Activated T-helper 1 cell treated with anti-CD3 and anti-CD28 coated beads, Interleukin-12 subunit alpha, Interleukin-12 subunit beta, Interleukin-2, Interleukin-4 antibody, amounts not matched to agents 30 ng/mL and 10 ng/mL and 1 ng/mL, durations not matched to agents 14 hours and 24 hours and 36 hours (primary cell): ENCODE measurements at regions not wholly inside any gene's neighbourhood (a gene's known extent, or its start where the extent isn't known, plus 50 kb on each side); places are given as distances from the start of the nearest gene placed in this dataset.
"Not testable (repeated sequence)": the region's sequence is repeated elsewhere in the genome, so short reads cannot be mapped to it uniquely, and the experiment has no call there.

Experiments used
- DNase-seq: peaks from one replicate; pipeline ENCODE4 v3.0.0; 2021; ENCODE audit warnings: low spot score
- H3K27ac Mint-ChIP-seq: one replicate; pipeline ENCODE4 v1.8.0; 2021; ENCODE audit warnings: mild to moderate bottlenecking, mixed read lengths
- H3K27me3 Mint-ChIP-seq: one replicate; pipeline ENCODE4 v1.8.0; 2022; ENCODE audit warnings: mild to moderate bottlenecking, moderate library complexity, mixed read lengths; ENCODE audit not compliant: insufficient read depth
- H3K36me3 Mint-ChIP-seq: one replicate; pipeline ENCODE4 v1.8.0; 2021; ENCODE audit warnings: low read depth, mixed read lengths
- H3K4me1 Mint-ChIP-seq: one replicate; pipeline ENCODE4 v1.8.0; 2021; ENCODE audit warnings: low read depth, mixed read lengths
- H3K4me3 Mint-ChIP-seq: one replicate; pipeline ENCODE4 v1.8.0; 2021; ENCODE audit warnings: mild to moderate bottlenecking, moderate library complexity, mixed read lengths
- H3K9me3 Mint-ChIP-seq: one replicate; pipeline ENCODE4 v1.8.0; 2021; ENCODE audit warnings: mixed read lengths
- intact Hi-C: fragments of 100-400 bp; cut with micrococcal nuclease; formaldehyde crosslinking; loops from one replicate; pipeline ENCODE4 v1.15.1; 2024

GRCh38 chr10:21368728-21369425, 156.6 kb downstream of the SKIDA1 start:
- no peaks in the 10 kb centered on the region for H3K36me3 Mint-ChIP-seq
- H3K27me3 Mint-ChIP-seq, result no peaks in the 10 kb centered on the region
- no peak for DNase-seq
- no peak overlapping the region for H3K4me3 Mint-ChIP-seq
- no peak overlapping the region for H3K27ac Mint-ChIP-seq
- peaks cover 5% of the 10 kb centered on the region for H3K4me1 Mint-ChIP-seq
- no peaks in the 10 kb centered on the region for H3K9me3 Mint-ChIP-seq
- intact Hi-C loops, result no loop called here

DNA sequence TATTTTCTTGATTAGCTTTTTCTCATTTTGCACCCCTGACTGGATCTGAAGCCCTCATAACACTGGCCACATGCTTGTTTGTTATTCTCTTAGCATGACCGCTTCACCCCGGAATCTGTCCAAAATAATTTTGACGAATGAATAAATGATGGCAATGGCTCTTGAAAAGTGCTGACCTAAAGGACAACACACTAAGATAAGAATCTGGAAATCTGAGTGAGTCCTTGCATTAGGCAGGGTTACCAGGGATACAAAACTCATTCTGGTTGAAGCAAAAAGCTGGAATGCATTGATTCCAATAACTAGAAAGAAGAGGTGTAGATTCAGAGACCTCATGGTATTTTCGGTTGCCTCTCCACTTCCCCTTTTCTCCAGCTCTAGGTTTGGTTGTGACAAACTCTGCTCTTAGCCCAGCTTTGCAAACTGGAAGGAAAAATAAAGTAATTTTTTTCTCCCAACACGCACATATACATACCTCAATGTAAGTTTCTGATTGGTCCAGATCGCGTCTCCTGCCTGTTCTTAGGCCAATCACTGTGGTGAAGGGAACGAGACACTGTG, 157.4 kb downstream of the SKIDA1 start:
- DNase-seq, result no peak
- Mint-ChIP-seq H3K4me3 (no peak overlapping the region), H3K36me3 (no peaks in the 10 kb centered on the region), H3K27ac (no peak overlapping the region), H3K27me3 (no peaks in the 10 kb centered on the region), H3K4me1 (peaks cover 3% of the 10 kb centered on the region), H3K9me3 (no peaks in the 10 kb centered on the region)
- intact Hi-C loops, result no loop called here

- H3K27ac Mint-ChIP-seq, DNase-seq, H3K4me1 Mint-ChIP-seq, H3K9me3 Mint-ChIP-seq, H3K4me3 Mint-ChIP-seq, H3K27me3 Mint-ChIP-seq, H3K36me3 Mint-ChIP-seq, intact Hi-C loops: not testable (repeated sequence)
Observed at GRCh38 chr10:21366108-21366507, 159.4 kb downstream of the SKIDA1 start.

- Mint-ChIP-seq H3K27ac (no peak overlapping the region), H3K4me1 (no peaks in the 10 kb centered on the region), H3K9me3 (no peaks in the 10 kb centered on the region), H3K27me3 (no peaks in the 10 kb centered on the region), H3K36me3 (no peaks in the 10 kb centered on the region), H3K4me3 (no peak overlapping the region)
- intact Hi-C loops, result no loop called here
- no peak for DNase-seq
Observed at GRCh38 chr10:21364196-21365114, 161.0 kb downstream of the SKIDA1 start.

DNA sequence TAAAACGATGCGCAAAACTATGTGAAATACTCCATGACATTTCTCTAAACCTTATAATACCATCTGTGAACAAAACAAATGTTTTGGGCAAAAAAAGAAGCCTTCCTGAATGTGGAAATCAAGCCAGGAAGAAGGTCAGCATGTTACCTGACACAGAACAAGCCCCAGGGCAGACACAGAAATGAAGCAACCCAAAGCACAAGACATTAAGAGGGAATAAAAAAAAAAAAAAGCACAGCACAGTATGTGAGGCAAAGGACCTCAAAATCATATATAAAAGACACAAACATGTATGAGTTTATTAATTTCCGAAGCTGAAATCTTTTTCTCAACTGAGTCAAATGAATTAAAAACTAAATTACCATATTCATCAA, 161.8 kb downstream of the SKIDA1 start:
- Mint-ChIP-seq H3K27ac (no peak overlapping the region), H3K4me1 (no peaks in the 10 kb centered on the region), H3K27me3 (no peaks in the 10 kb centered on the region), H3K9me3 (no peaks in the 10 kb centered on the region), H3K4me3 (no peak overlapping the region), H3K36me3 (no peaks in the 10 kb centered on the region)
- DNase-seq, result no peak
- intact Hi-C loops, result no loop called here

DNA sequence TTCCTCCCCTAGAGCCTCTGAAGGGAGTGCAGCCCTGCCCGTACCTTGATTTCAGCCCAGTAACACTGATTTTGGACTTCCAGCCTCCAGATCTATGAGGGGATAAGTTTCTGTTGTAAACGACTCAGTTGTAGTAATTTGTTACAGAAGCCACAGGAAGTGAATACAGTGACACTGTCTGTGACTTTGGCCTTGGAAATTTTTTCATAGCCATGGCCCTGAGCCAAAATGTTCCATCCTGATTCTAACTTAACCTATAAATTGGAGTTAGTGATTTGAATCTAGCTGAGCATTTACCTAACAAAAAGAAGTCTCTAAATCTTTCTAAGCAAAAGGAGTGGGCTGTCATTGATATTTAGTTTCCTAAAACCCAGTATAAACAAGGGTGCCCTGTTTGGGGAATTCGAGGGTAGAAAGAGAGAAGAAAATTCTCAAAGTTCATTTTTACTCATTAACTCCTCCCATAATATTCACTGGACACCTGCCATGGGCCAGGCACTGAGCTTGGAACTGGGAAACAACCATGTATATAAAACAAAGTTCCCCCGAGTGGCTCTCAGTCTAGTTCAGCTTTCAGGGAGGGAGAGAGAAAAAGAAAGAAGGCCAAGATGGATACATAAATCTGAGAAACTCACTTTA, 162.3 kb downstream of the SKIDA1 start:
- H3K27ac Mint-ChIP-seq, result no peak overlapping the region
- H3K4me3 Mint-ChIP-seq, result no peak overlapping the region
- H3K4me1 Mint-ChIP-seq, result no peaks in the 10 kb centered on the region
- H3K9me3 Mint-ChIP-seq, result no peaks in the 10 kb centered on the region
- intact Hi-C loops, result no loop called here
- H3K27me3 Mint-ChIP-seq, result no peaks in the 10 kb centered on the region
- DNase-seq, result no peak
- H3K36me3 Mint-ChIP-seq, result no peaks in the 10 kb centered on the region

DNA sequence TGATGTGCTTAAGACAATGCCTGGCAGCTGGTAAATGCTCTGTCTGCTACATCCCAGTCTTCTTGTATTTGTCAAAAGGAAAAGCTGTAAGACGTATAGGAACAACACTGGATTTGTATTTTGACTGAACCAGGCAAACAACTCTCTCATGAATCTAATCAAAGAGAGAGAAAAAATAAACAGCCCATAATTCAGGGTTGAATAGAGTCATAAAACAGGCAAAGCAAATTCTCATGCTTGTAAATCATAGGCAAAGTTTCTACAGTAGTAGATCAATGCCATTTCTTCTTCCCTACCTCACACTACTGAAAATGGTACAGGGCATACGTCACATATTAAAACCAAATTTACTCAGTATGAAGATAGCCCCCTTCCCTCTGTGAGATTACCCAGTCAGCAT, 166.3 kb downstream of the SKIDA1 start:
- intact Hi-C loops, result no loop called here
- Mint-ChIP-seq H3K27me3 (no peaks in the 10 kb centered on the region), H3K4me1 (no peaks in the 10 kb centered on the region), H3K9me3 (no peaks in the 10 kb centered on the region), H3K27ac (no peak overlapping the region), H3K36me3 (no peaks in the 10 kb centered on the region), H3K4me3 (no peak overlapping the region)
- no peak for DNase-seq

DNA sequence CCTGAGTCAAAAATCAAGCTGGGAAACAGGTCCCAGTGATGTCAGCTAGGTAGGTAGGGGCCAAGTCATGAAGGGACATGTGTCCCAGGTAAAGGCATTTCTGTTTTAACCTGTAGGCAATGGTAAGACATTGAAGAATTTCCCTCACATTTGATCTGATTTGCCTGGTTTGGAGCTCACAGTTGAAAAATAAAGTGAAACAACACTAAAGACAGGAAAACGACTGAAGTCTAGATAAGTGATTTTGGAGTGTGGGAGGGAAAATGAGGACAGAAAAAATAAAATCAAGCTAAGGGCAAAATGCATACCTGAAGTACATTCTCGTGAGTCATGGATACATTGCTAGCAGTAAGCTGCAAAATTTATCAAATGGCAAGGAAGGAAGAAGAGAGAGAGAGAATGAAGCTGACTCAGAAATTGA, 169.9 kb downstream of the SKIDA1 start:
- H3K9me3 Mint-ChIP-seq, result no peaks in the 10 kb centered on the region
- H3K4me1 Mint-ChIP-seq, result no peaks in the 10 kb centered on the region
- intact Hi-C loops, result no loop called here
- no peak overlapping the region for H3K27ac Mint-ChIP-seq
- H3K36me3 Mint-ChIP-seq, result no peaks in the 10 kb centered on the region
- H3K4me3 Mint-ChIP-seq, result no peak overlapping the region
- no peaks in the 10 kb centered on the region for H3K27me3 Mint-ChIP-seq
- DNase-seq, result no peak

GRCh38 chr10:21352886-21353285, 172.6 kb downstream of the SKIDA1 start:
- no peaks in the 10 kb centered on the region for H3K9me3 Mint-ChIP-seq
- no peak overlapping the region for H3K27ac Mint-ChIP-seq
- intact Hi-C loops, result no loop called here
- no peaks in the 10 kb centered on the region for H3K36me3 Mint-ChIP-seq
- no peaks in the 10 kb centered on the region for H3K4me1 Mint-ChIP-seq
- H3K4me3 Mint-ChIP-seq, result no peak overlapping the region
- no peak for DNase-seq
- no peaks in the 10 kb centered on the region for H3K27me3 Mint-ChIP-seq

- H3K9me3 Mint-ChIP-seq, H3K4me3 Mint-ChIP-seq, intact Hi-C loops, H3K27ac Mint-ChIP-seq, H3K4me1 Mint-ChIP-seq, H3K27me3 Mint-ChIP-seq, DNase-seq, H3K36me3 Mint-ChIP-seq: not testable (repeated sequence)
Observed at GRCh38 chr10:21351594-21351993, 173.9 kb downstream of the SKIDA1 start.

- intact Hi-C loops, result no loop called here
- H3K27ac Mint-ChIP-seq, result no peak overlapping the region
- DNase-seq, result no peak
- H3K27me3 Mint-ChIP-seq, result no peaks in the 10 kb centered on the region
- H3K9me3 Mint-ChIP-seq, result no peaks in the 10 kb centered on the region
- H3K36me3 Mint-ChIP-seq, result no peaks in the 10 kb centered on the region
- H3K4me1 Mint-ChIP-seq, result no peaks in the 10 kb centered on the region
- H3K4me3 Mint-ChIP-seq, result no peak overlapping the region
Observed at GRCh38 chr10:21349912-21350286, 175.6 kb downstream of the SKIDA1 start.

GRCh38 chr10:21347785-21348170, 177.7 kb downstream of the SKIDA1 start:
- Mint-ChIP-seq H3K4me1 (no peaks in the 10 kb centered on the region), H3K27me3 (no peaks in the 10 kb centered on the region), H3K36me3 (no peaks in the 10 kb centered on the region), H3K27ac (no peak overlapping the region), H3K4me3 (no peak overlapping the region), H3K9me3 (no peaks in the 10 kb centered on the region)
- DNase-seq, result no peak
- intact Hi-C loops, result no loop called here
